ENCODE measurements at regions not wholly inside any gene's neighbourhood (a gene's known extent, or its start where the extent isn't known, plus 50 kb on each side); places are given as distances from the start of the nearest gene placed in this dataset.

GRCh38 chr18:990197-990596 is 85.5 kb downstream of the ADCYAP1 start:
- no peak for TF ChIP-seq EZH2 (optimal IDR thresholded peaks at IDR 0.05; ENCODE audit: low read depth, low read length)
- no peak for TF ChIP-seq CTCF (IDR thresholded peaks at IDR 0.05; ENCODE audit: low read length)
